Ishikawa (cell line): ENCODE measurements at regions not wholly inside any gene's neighbourhood (a gene's known extent, or its start where the extent isn't known, plus 50 kb on each side); places are given as distances from the start of the nearest gene placed in this dataset.

Experiments used
- CEBPB ChIP-seq: IDR thresholded peaks from 2 replicates; pipeline ENCODE4 v1.6.1; 2012
- CREB1 ChIP-seq: IDR thresholded peaks from 2 replicates; pipeline ENCODE4 v1.6.1; 2012; ENCODE audit warnings: low read depth
- EGR1 ChIP-seq: IDR thresholded peaks from 2 replicates; pipeline ENCODE4 v1.6.1; 2012
- EP300 ChIP-seq: IDR thresholded peaks from 2 replicates; pipeline ENCODE4 v1.6.1; 2012; ENCODE audit warnings: borderline replicate concordance
- FOXM1 ChIP-seq: IDR thresholded peaks from 2 replicates; pipeline ENCODE4 v1.6.1; 2012; ENCODE audit warnings: low read depth, borderline replicate concordance
- NFIC ChIP-seq: IDR thresholded peaks from 2 replicates; pipeline ENCODE4 v1.6.1; 2012
- RAD21 ChIP-seq: IDR thresholded peaks from 2 replicates; pipeline ENCODE4 v1.6.1; 2012; ENCODE audit warnings: low read depth
- TAF1 ChIP-seq: IDR thresholded peaks from 2 replicates; pipeline ENCODE4 v1.6.1; 2012; ENCODE audit warnings: low read depth, mild to moderate bottlenecking
- TCF12 ChIP-seq: IDR thresholded peaks from 2 replicates; pipeline ENCODE4 v1.6.1; 2012; ENCODE audit warnings: low read depth
- TEAD4 ChIP-seq: IDR thresholded peaks from 2 replicates; pipeline ENCODE4 v1.6.1; 2012
- YY1 ChIP-seq: IDR thresholded peaks from 2 replicates; pipeline ENCODE4 v1.6.1; 2012; ENCODE audit warnings: low read depth
- ZBTB7A ChIP-seq: IDR thresholded peaks from 2 replicates; pipeline ENCODE4 v1.6.1; 2012; ENCODE audit warnings: low read depth
- TF ChIP-seq, protein P1 (sequence below): IDR thresholded peaks from 2 replicates; pipeline ENCODE4 v1.6.1; 2012; ENCODE audit warnings: low read depth, mild to moderate bottlenecking
- TF ChIP-seq, protein P2 (sequence below): IDR thresholded peaks from 2 replicates; pipeline ENCODE4 v1.6.1; 2012
- TF ChIP-seq, protein P3 (sequence below): IDR thresholded peaks from 2 replicates; pipeline ENCODE4 v1.6.1; 2012

DNA sequence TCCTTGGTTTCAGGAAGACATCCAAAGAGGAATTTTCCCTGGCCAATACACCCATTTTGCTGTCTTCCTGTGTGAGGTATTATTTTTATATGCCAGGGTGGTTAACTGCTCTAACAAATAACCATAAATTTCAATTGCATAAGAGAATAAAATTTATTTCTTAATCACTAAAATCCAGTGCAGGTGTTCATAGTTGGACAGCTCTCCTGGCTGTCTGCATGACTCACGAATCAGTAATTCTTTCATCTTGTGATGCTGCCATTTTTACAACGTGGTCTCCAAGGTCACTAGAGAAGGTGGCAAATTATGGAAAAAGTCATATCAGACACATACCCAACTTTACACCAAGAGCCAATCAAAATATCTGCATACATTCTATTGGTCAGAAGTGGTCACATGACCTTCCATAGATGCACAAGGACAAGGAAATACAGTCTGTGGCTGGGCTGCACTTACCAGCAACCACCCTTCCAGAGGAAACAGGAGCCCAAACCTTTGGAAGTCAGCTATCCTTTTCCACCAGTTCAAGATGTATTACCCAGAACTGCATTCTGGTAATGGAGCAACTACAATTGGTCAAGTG, 193.5 kb upstream of the PLEKHG7 start:
- TF ChIP-seq, protein P1, sequence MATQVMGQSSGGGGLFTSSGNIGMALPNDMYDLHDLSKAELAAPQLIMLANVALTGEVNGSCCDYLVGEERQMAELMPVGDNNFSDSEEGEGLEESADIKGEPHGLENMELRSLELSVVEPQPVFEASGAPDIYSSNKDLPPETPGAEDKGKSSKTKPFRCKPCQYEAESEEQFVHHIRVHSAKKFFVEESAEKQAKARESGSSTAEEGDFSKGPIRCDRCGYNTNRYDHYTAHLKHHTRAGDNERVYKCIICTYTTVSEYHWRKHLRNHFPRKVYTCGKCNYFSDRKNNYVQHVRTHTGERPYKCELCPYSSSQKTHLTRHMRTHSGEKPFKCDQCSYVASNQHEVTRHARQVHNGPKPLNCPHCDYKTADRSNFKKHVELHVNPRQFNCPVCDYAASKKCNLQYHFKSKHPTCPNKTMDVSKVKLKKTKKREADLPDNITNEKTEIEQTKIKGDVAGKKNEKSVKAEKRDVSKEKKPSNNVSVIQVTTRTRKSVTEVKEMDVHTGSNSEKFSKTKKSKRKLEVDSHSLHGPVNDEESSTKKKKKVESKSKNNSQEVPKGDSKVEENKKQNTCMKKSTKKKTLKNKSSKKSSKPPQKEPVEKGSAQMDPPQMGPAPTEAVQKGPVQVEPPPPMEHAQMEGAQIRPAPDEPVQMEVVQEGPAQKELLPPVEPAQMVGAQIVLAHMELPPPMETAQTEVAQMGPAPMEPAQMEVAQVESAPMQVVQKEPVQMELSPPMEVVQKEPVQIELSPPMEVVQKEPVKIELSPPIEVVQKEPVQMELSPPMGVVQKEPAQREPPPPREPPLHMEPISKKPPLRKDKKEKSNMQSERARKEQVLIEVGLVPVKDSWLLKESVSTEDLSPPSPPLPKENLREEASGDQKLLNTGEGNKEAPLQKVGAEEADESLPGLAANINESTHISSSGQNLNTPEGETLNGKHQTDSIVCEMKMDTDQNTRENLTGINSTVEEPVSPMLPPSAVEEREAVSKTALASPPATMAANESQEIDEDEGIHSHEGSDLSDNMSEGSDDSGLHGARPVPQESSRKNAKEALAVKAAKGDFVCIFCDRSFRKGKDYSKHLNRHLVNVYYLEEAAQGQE, result no peak
- TF ChIP-seq, protein P2, sequence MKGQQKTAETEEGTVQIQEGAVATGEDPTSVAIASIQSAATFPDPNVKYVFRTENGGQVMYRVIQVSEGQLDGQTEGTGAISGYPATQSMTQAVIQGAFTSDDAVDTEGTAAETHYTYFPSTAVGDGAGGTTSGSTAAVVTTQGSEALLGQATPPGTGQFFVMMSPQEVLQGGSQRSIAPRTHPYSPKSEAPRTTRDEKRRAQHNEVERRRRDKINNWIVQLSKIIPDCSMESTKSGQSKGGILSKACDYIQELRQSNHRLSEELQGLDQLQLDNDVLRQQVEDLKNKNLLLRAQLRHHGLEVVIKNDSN, result peak; percentile 21; the same call in 1 of the 2 replicates
- TF ChIP-seq EP300 (no peak), TCF12 (no peak)

- TF ChIP-seq TAF1, result no peak
- TF ChIP-seq, protein P1, result no peak
- no peak for TF ChIP-seq TEAD4
- TF ChIP-seq, protein P3, sequence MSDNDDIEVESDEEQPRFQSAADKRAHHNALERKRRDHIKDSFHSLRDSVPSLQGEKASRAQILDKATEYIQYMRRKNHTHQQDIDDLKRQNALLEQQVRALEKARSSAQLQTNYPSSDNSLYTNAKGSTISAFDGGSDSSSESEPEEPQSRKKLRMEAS, result no peak
- TF ChIP-seq TCF12, result no peak
- no peak for TF ChIP-seq RAD21
- no peak for TF ChIP-seq CREB1
- TF ChIP-seq, protein P2, result no peak
- TF ChIP-seq YY1, result no peak
- no peak for TF ChIP-seq EGR1
- no peak for TF ChIP-seq CEBPB
- no peak for TF ChIP-seq FOXM1
- TF ChIP-seq NFIC, result no peak
- no peak for TF ChIP-seq ZBTB7A
These were observed 195.9 kb upstream of the PLEKHG7 start for GRCh38 chr12:92506891-92507290.

DNA sequence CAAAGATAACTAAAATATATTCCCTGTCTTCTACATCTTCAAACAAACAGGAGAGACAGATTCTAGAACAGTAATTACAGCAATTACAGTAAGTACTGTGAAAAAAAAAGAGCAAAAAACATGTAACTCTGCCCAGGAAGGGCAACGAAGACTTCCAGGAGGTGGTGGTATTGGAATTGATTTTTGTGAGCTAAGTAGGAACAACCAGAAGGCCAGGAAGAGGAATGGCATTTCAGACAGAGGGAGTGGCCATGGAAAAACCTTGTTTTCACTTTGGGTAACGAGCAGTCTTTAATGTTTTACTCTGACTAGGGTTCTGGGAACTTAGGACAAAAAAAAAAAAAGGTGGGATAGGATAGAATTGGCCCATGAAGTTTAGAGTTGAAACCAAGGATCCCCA, 196.3 kb upstream of the PLEKHG7 start:
- TF ChIP-seq CREB1, result no peak
- no peak for TF ChIP-seq FOXM1
- TF ChIP-seq RAD21, result no peak
- TF ChIP-seq, protein P3, result no peak
- TF ChIP-seq, protein P2, result no peak
- TF ChIP-seq TAF1, result no peak
- TF ChIP-seq NFIC, result no peak
- no peak for TF ChIP-seq TEAD4
- TF ChIP-seq, protein P1, result no peak
- TF ChIP-seq YY1, result no peak

DNA sequence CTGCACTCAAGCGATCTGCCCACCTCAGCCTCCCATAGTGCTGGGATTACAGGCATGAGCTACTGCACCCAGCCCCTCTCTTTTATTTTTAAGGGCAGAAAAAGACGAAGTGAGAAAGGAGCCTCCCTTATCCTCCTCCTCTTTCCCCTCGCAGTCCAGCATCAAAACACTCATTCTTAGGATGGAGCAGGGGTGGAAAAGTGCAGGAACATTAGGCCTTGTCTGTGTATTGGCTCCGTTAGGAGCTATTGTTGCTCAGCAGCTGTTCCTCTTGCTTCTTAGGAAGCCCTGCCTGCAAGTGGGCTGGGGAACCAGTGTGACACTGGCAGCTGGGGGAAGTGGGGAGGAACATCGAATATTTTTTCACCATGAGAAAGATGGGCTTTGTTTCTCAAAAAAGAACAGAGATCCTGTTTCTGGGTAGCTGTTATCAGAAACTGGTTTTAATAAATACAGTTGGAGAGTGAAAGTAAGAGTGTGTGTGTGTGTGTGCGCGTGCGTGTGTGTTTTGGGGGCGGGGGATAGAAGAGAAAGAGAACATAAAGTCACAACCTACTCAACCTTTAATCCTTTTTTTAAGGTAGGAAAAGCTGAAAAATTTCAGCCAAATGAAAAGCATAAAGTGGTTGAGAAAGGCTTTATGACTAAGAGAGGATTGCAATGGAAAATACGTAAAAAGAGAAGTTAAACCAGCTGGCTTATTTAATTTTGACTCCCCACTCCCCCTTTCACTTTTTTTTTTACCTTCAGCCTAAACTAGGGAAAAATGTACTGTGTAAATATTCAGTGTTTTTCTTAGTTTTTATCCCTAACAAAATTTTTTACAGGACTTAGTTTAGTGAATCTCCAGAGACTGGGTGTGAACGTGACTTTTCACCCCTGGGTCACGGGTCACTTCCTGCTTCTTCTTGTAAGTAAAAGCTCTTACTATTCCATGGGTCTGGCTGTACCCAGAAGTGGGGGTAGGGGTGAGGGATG, 197.2 kb upstream of the PLEKHG7 start:
- TF ChIP-seq TCF12 (no peak), ZBTB7A (no peak), TAF1 (no peak), NFIC (no peak), EGR1 (no peak), YY1 (no peak), FOXM1 (no peak)
- TF ChIP-seq, protein P2, result no peak
- TF ChIP-seq, protein P1, result no peak
